Esophagus squamous epithelium (tissue), 5 donors: ENCODE measurements at regions not wholly inside any gene's neighbourhood (a gene's known extent, or its start where the extent isn't known, plus 50 kb on each side); places are given as distances from the start of the nearest gene placed in this dataset.
"Not testable (repeated sequence)": the region's sequence is repeated elsewhere in the genome, so short reads cannot be mapped to it uniquely, and the experiment has no call there.

Experiments
- DNase-seq: peaks from one replicate; lab custom pipeline; 2025; lab: John Stamatoyannopoulos, UW
- H3K27ac ChIP-seq, 4 donors: fragments of 200-600 bp; sonication (generic); one replicate each; pipeline ENCODE4 v1.5.1; 2016 to 2019; ENCODE audit warnings: mild to moderate bottlenecking in 1 of 4
- H3K27me3 ChIP-seq, 4 donors: fragments of 200-600 bp; sonication (generic); 1 replicate in 3 of 4; 2 replicates in 1 of 4; pipeline versions ENCODE4 v1.5.1 to v1.6.0; 2017 to 2021; ENCODE audit warnings: antibody characterized with exemption in 1 of 4
- H3K36me3 ChIP-seq, 3 donors: fragments of 200-600 bp; sonication (generic); one replicate each; pipeline ENCODE4 v1.5.1; 2016 to 2019
- H3K4me1 ChIP-seq, 3 donors: fragments of 200-600 bp; sonication (generic); one replicate each; pipeline ENCODE4 v1.5.1; 2017 to 2019
- H3K4me3 ChIP-seq, 4 donors: fragments of 200-600 bp; sonication (generic); 1 replicate in 3 of 4; 2 replicates in 1 of 4; pipeline ENCODE4 v1.5.1; 2016 to 2019; ENCODE audit warnings: mild to moderate bottlenecking in 2 of 4, moderate library complexity in 1 of 4
- H3K9me3 ChIP-seq, 3 donors: fragments of 200-600 bp; sonication (generic); one replicate each; pipeline ENCODE4 v1.5.1; 2016 to 2019
- CTCF ChIP-seq, 6 experiments: fragments of 450-650 bp in 4 of 6; fragments of 200-600 bp in 2 of 6; sonication (generic) in 2 of 6; IDR thresholded peaks; one replicate each; pipeline ENCODE4 v1.5.1; 2016 to 2019; ENCODE audit warnings: antibody characterized with exemption in 6 of 6, mild to moderate bottlenecking in 4 of 6, moderate library complexity in 4 of 6
- POLR2A ChIP-seq, 4 donors: fragments of 450-650 bp; IDR thresholded peaks; one replicate each; pipeline ENCODE4 v1.6.1; 2017; ENCODE audit warnings: antibody characterized with exemption in 4 of 4, mild to moderate bottlenecking in 4 of 4, moderate library complexity in 3 of 4
- WGBS, 2 donors: methylation state at CpG; one replicate each; pipeline ENCODE4 v1.1.5; 2018; 5-methylcytosine and 5-hydroxymethylcytosine counted together
- intact Hi-C: fragments of 100-400 bp; cut with DNase I; formaldehyde crosslinking; loops from one replicate; pipeline ENCODE4 v1.15.0; 2022
- donor health status: DM: yes; HTN: yes; CAD: no.

DNA sequence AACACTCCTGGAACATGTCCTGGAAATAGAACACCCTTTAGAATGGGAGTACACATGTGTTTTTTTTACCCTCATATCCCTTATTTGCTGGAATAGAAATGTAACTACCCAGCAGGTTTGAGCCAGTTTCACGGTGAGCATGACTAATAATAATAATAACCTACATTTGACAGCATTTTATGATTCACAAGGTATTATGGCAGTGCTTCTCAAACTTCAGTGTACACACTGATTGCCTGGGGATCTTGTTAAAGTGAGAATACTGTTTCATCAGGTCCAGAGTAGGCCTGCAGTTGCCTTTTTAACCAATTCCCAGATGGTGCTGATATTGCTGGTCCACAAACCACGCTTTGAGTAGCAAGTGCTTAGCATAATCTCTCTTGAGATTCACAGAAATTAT lies 63.9 kb downstream of the NFKBIZ start:
- no peak for DNase-seq
- 25 to 53% methylated on average over 2 of the region's 2 CpGs for WGBS, 2 donors
- intact Hi-C loops, result no loop called here

DNA sequence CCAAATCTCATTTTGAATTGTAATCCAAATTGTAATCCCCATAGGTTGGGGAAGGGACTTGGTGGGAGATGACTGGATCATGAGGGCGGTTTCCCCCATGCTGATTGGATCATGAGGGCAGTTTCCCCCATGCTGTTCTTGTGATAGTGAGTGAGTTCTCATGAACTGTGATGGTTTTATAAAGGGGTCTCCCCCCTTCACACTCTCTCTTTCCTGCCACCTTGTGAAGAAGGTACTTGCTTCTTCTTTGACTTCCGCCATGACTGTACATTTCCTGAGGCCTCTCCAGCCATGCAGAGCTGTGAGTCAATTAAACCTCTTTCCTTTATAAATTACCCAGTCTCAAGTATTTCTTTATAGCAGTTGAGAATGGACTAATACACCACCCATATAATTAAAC lies 68.4 kb downstream of the NFKBIZ start:
- H3K4me3 ChIP-seq, H3K4me1 ChIP-seq, H3K27me3 ChIP-seq, H3K27ac ChIP-seq, intact Hi-C loops, DNase-seq, H3K9me3 ChIP-seq, H3K36me3 ChIP-seq: not testable (repeated sequence)
- 83 to 100% methylated on average over 2 of the region's 2 CpGs for WGBS, 2 donors

More for the DNA sequence above, 63.9 kb downstream of the NFKBIZ start:
- Histone ChIP-seq H3K27me3 (no peaks in the 10 kb centered on the region), H3K4me1 (peaks cover 0 to 16% (median 0%) of the 10 kb centered on the region in 3 donors), H3K4me3 (no peak overlapping the region), H3K9me3 (no peaks in the 10 kb centered on the region), H3K27ac (peak overlapping the region in 1 of 4 donors; percentile 48), H3K36me3 (no peaks in the 10 kb centered on the region)
- TF ChIP-seq POLR2A (IDR thresholded peaks at IDR 0.05), result no peak
- no peak for TF ChIP-seq CTCF (IDR thresholded peaks at IDR 0.05)

GRCh38 chr3:101922151-101922725 lies 72.9 kb downstream of the NFKBIZ start:
- H3K4me3 ChIP-seq, H3K27me3 ChIP-seq, H3K36me3 ChIP-seq, DNase-seq, H3K27ac ChIP-seq, intact Hi-C loops, H3K9me3 ChIP-seq: not testable (repeated sequence)
- 85 to 89% methylated on average over 3 of the region's 3 CpGs for WGBS, 2 donors
- H3K4me1 ChIP-seq, result peaks cover 0 to 25% (median 0%) of the 10 kb centered on the region in 3 donors

DNA sequence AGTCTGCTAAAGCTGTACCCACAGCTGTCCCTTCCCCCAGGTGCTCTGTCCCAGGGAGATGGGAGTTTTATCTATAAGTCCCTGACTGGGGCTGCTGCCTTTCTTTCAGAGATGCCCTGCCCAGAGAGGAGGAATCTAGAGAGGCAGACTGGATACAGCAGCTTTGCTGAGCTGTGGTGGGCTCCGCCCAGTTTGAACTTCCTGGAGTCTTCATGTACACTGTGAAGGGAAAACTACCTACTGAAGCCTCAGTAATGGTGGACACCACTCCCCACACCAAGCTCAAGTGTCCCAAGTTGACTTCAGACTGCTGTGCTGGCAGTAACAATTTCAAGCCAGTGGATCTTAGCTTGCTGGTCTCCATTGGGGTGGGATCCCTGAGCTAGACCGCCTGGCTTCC lies 75.3 kb downstream of the NFKBIZ start:
- peaks cover 0 to 34% (median 0%) of the 10 kb centered on the region in 3 donors for H3K4me1 ChIP-seq
- WGBS, 2 donors, result 86 to 88% methylated on average over 1 of the region's 2 CpGs
- H3K27me3 ChIP-seq, H3K4me3 ChIP-seq, DNase-seq, H3K36me3 ChIP-seq, H3K9me3 ChIP-seq, H3K27ac ChIP-seq, intact Hi-C loops: not testable (repeated sequence)

DNA sequence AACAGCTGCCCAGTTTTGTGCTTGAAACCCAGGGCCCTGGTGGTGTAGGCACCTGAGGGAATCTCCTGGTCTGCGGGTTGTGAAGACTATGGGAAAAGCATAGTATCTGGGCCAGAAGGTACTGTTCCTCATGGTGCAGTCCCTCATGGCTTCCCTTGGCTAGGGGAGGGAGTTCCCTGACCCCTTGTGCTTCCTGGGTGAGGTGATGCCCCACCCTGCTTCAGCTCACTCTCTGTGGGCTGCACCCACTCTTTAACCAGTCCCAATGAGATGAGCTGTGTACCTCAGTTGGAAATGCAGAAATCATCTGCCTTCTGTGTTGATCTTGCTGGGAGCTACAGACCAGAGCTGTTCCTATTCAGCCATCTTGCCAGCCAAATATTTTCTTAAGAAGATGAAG lies 75.8 kb downstream of the NFKBIZ start:
- DNase-seq, H3K36me3 ChIP-seq, H3K27ac ChIP-seq, H3K9me3 ChIP-seq, H3K27me3 ChIP-seq, intact Hi-C loops, H3K4me3 ChIP-seq: not testable (repeated sequence)
- no CpG with 5 or more reads among the region's 1 CpG for WGBS, 2 donors
- H3K4me1 ChIP-seq, result peaks cover 0 to 39% (median 0%) of the 10 kb centered on the region in 3 donors

GRCh38 chr3:101925564-101925963 lies 76.2 kb downstream of the NFKBIZ start:
- Histone ChIP-seq H3K36me3 (no peaks in the 10 kb centered on the region), H3K27ac (no peak overlapping the region), H3K9me3 (peaks cover 0 to under 1% (median 0%) of the 10 kb centered on the region in 3 donors), H3K4me1 (peaks cover 0 to 43% (median 0%) of the 10 kb centered on the region in 3 donors), H3K27me3 (no peaks in the 10 kb centered on the region), H3K4me3 (no peak overlapping the region)
- intact Hi-C loops, result no loop called here
- TF ChIP-seq POLR2A (IDR thresholded peaks at IDR 0.05) (no peak), CTCF (IDR thresholded peaks at IDR 0.05) (no peak)
- DNase-seq, result no peak
- 70 to 76% methylated on average over 2 of the region's 2 CpGs for WGBS, 2 donors

DNA sequence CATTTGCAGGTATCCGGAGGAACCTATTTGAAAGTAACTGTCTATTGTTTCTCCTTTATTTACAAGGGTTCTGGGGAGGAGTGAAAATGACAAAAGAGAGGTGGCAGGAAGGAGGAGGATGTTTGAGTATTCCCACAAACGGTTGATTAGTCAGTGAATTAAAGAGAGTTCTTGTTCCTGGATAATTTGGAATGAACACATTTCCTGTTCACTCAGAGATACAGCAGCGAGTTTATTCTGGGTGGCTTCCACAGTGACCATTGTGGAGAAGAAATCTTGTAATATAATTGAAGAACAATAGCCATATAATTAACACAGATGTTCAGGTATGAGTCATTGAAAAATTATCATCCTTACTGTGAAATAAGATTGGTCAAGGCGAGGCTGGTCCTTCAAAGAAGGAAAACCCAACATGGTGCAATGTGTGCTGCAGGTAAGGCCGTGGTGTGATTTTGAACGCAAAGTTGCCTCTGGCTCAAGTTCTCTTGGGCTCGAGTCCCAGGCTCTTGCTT lies 77.3 kb downstream of the NFKBIZ start:
- Histone ChIP-seq H3K4me3 (no peak overlapping the region), H3K27me3 (no peaks in the 10 kb centered on the region), H3K9me3 (no peaks in the 10 kb centered on the region), H3K4me1 (peaks cover 0 to 43% (median 0%) of the 10 kb centered on the region in 3 donors), H3K27ac (peak overlapping the region in 1 of 4 donors; percentile 14), H3K36me3 (no peaks in the 10 kb centered on the region)
- 41 to 53% methylated on average over 7 of the region's 7 CpGs for WGBS, 2 donors
- DNase-seq, result no peak
- TF ChIP-seq POLR2A (IDR thresholded peaks at IDR 0.05) (no peak), CTCF (IDR thresholded peaks at IDR 0.05) (no peak)
- intact Hi-C loops, result no loop called here
